Activated B cell treated with CpG ODN at 0.5 μM for 24 hours (primary cell): ENCODE measurements at regions not wholly inside any gene's neighbourhood (a gene's known extent, or its start where the extent isn't known, plus 50 kb on each side); places are given as distances from the start of the nearest gene placed in this dataset.

Experiments used
- ATAC-seq: fragments of 200-7000 bp; cut with Tn5 transposase; one replicate; pipeline ENCODE4 v1.10.0; 2021; ENCODE audit warnings: low read depth, mild to moderate bottlenecking, moderate library complexity
- CTCF ChIA-PET: fragments of 350-600 bp; sonication (Branson Sonifier 250); formaldehyde crosslinking; loops from one replicate; lab custom pipeline; 2021; ENCODE audit warnings: antibody characterized with exemption; lab: Charles Lee
- POLR2A ChIA-PET: fragments of 350-600 bp; sonication (Branson Sonifier 250); formaldehyde crosslinking; loops from one replicate; lab custom pipeline; 2021; ENCODE audit warnings: antibody characterized with exemption; lab: Charles Lee
- DNase-seq: peaks from one replicate; pipeline ENCODE4 v3.0.0; 2022
- H3K27ac Mint-ChIP-seq: one replicate; pipeline ENCODE4 v1.8.0; 2020; ENCODE audit warnings: mixed read lengths
- H3K27me3 Mint-ChIP-seq: one replicate; pipeline ENCODE4 v1.8.0; 2021; ENCODE audit warnings: mixed read lengths
- H3K36me3 Mint-ChIP-seq: one replicate; pipeline ENCODE4 v1.8.0; 2021; ENCODE audit warnings: low read depth, mixed read lengths
- H3K4me1 Mint-ChIP-seq: one replicate; pipeline ENCODE4 v1.8.0; 2021; ENCODE audit warnings: mixed read lengths
- H3K4me3 Mint-ChIP-seq: one replicate; pipeline ENCODE4 v1.8.0; 2020; ENCODE audit warnings: mild to moderate bottlenecking, mixed read lengths
- H3K9me3 Mint-ChIP-seq: one replicate; pipeline ENCODE4 v1.8.0; 2020; ENCODE audit warnings: mixed read lengths
- CTCF ChIP-seq: fragments of 200-600 bp; IDR thresholded peaks from one replicate; pipeline ENCODE4 v1.8.0; 2022; ENCODE audit warnings: antibody characterized with exemption, mild to moderate bottlenecking
- intact Hi-C: fragments of 100-400 bp; cut with micrococcal nuclease; formaldehyde crosslinking; loops from one replicate; pipeline ENCODE4 v1.15.1; 2024

- Mint-ChIP-seq H3K4me3 (no peak overlapping the region), H3K4me1 (no peaks in the 10 kb centered on the region), H3K9me3 (peaks cover 2% of the 10 kb centered on the region), H3K36me3 (no peaks in the 10 kb centered on the region), H3K27me3 (no peaks in the 10 kb centered on the region), H3K27ac (no peak overlapping the region)
- TF ChIP-seq CTCF, result no peak
- POLR2A ChIA-PET, result no interaction called here
- CTCF ChIA-PET, result no interaction called here
- intact Hi-C loops, result no loop called here
- ATAC-seq (no peak), DNase-seq (no peak)
Observed at GRCh38 chr4:170414360-170414759, 324.6 kb upstream of the AADAT start.

GRCh38 chr4:170413951-170414350, 324.2 kb upstream of the AADAT start:
- no peaks in the 10 kb centered on the region for H3K4me1 Mint-ChIP-seq
- H3K9me3 Mint-ChIP-seq, result peaks cover 2% of the 10 kb centered on the region
- TF ChIP-seq CTCF, result no peak
- no peak for DNase-seq
- H3K4me3 Mint-ChIP-seq, result no peak overlapping the region
- ATAC-seq, result no peak
- POLR2A ChIA-PET, result no interaction called here
- H3K36me3 Mint-ChIP-seq, result no peaks in the 10 kb centered on the region
- H3K27ac Mint-ChIP-seq, result no peak overlapping the region
- no peaks in the 10 kb centered on the region for H3K27me3 Mint-ChIP-seq
- CTCF ChIA-PET, result no interaction called here
- intact Hi-C loops, result no loop called here

- no peaks in the 10 kb centered on the region for H3K27me3 Mint-ChIP-seq
- no peaks in the 10 kb centered on the region for H3K4me1 Mint-ChIP-seq
- TF ChIP-seq CTCF, result no peak
- ChIA-PET POLR2A (no interaction called here), CTCF (no interaction called here)
- H3K9me3 Mint-ChIP-seq, result peaks cover 2% of the 10 kb centered on the region
- DNase-seq, result no peak
- H3K36me3 Mint-ChIP-seq, result no peaks in the 10 kb centered on the region
- no peak for ATAC-seq
- H3K4me3 Mint-ChIP-seq, result no peak overlapping the region
- no peak overlapping the region for H3K27ac Mint-ChIP-seq
- intact Hi-C loops, result no loop called here
Observed at GRCh38 chr4:170400361-170400760, 310.6 kb upstream of the AADAT start.

- Mint-ChIP-seq H3K36me3 (no peaks in the 10 kb centered on the region), H3K4me1 (no peaks in the 10 kb centered on the region), H3K9me3 (peaks cover 2% of the 10 kb centered on the region), H3K4me3 (no peak overlapping the region), H3K27me3 (no peaks in the 10 kb centered on the region), H3K27ac (no peak overlapping the region)
- ChIA-PET CTCF (no interaction called here), POLR2A (no interaction called here)
- no peak for TF ChIP-seq CTCF
- DNase-seq (no peak), ATAC-seq (no peak)
- intact Hi-C loops, result no loop called here
Observed at GRCh38 chr4:170399581-170400293, 310.0 kb upstream of the AADAT start.

GRCh38 chr4:170398218-170398617, 308.5 kb upstream of the AADAT start:
- Mint-ChIP-seq H3K4me1 (no peaks in the 10 kb centered on the region), H3K27me3 (no peaks in the 10 kb centered on the region), H3K9me3 (no peaks in the 10 kb centered on the region), H3K27ac (no peak overlapping the region), H3K4me3 (no peak overlapping the region), H3K36me3 (no peaks in the 10 kb centered on the region)
- no peak for ATAC-seq
- DNase-seq, result no peak
- intact Hi-C loops, result no loop called here
- TF ChIP-seq CTCF, result no peak
- POLR2A ChIA-PET, result no interaction called here
- CTCF ChIA-PET, result no interaction called here
